ENCODE measurements at regions not wholly inside any gene's neighbourhood (a gene's known extent, or its start where the extent isn't known, plus 50 kb on each side); places are given as distances from the start of the nearest gene placed in this dataset.

- 94% methylated on average over 5 of the region's 5 CpGs for WGBS
- H3K27me3 ChIP-seq (ENCODE audit: control insufficient read depth in 4 of 4, insufficient read depth in 4 of 4, low read length in 3 of 4) = no peaks in the 10 kb centered on the region
- no peaks in the 10 kb centered on the region for H3K9me3 ChIP-seq (ENCODE audit: control insufficient read depth in 4 of 4, low read length in 3 of 4)
- TF ChIP-seq SP1 (IDR thresholded peaks at IDR 0.05) = no peak
- no peak for TF ChIP-seq HNF4A (conservative IDR thresholded peaks at IDR 0.05)
- no peak for TF ChIP-seq TAF1 (conservative IDR thresholded peaks at IDR 0.05)
- no peak for TF ChIP-seq REST (IDR thresholded peaks at IDR 0.05)
- TF ChIP-seq NR2F2 (IDR thresholded peaks at IDR 0.05) = no peak
- TF ChIP-seq ZBTB33 (IDR thresholded peaks at IDR 0.05) = no peak
- no peak for TF ChIP-seq RXRA (IDR thresholded peaks at IDR 0.05)
- no peak for TF ChIP-seq EGR1 (IDR thresholded peaks at IDR 0.05; ENCODE audit: low read depth in 2 of 2)
- TF ChIP-seq HNF4G (IDR thresholded peaks at IDR 0.05) = no peak
- TF ChIP-seq MAX (IDR thresholded peaks at IDR 0.05) = no peak
- no peak for TF ChIP-seq FOXA1 (IDR thresholded peaks at IDR 0.05)
- no peak for TF ChIP-seq FOXA2 (IDR thresholded peaks at IDR 0.05)
- TF ChIP-seq YY1 (IDR thresholded peaks at IDR 0.05) = no peak
- TF ChIP-seq ATF3 (IDR thresholded peaks at IDR 0.05) = no peak
- no peak for TF ChIP-seq CTCF (IDR thresholded peaks at IDR 0.05; ENCODE audit: low read depth, low read length, missing input control)
- TF ChIP-seq RAD21 (IDR thresholded peaks at IDR 0.05) = no peak
- TF ChIP-seq GABPA (IDR thresholded peaks at IDR 0.05 in 1 of 2, conservative IDR thresholded peaks at IDR 0.05 in 1 of 2) = no peak
- TF ChIP-seq JUND (IDR thresholded peaks at IDR 0.05) = no peak
- DNase-seq (ENCODE audit: low spot score) = no peak
- peaks cover 3 to 5% (median 4%) of the 10 kb centered on the region in 4 donors for H3K4me1 ChIP-seq (ENCODE audit: control insufficient read depth in 4 of 4, insufficient read depth in 4 of 4, low read length in 3 of 4)
- no peak overlapping the region for H3K27ac ChIP-seq (ENCODE audit: low read depth in 1 of 2, low read length in 2 of 2)
- H3K36me3 ChIP-seq (ENCODE audit: control insufficient read depth in 4 of 4, insufficient read depth in 3 of 4, low read depth in 1 of 4, low read length in 3 of 4) = no peaks in the 10 kb centered on the region
- no peak overlapping the region for H3K9ac ChIP-seq (ENCODE audit: low read depth in 1 of 2, low read length in 2 of 2)
- H3K4me3 ChIP-seq (ENCODE audit: low read depth in 1 of 3, low read length in 3 of 3) = no peak overlapping the region
Observed at GRCh38 chrX:30965767-30966166, 76.7 kb upstream of the TAB3 start.

Data from liver (tissue), 8 donors.